Glutamatergic neuron (in vitro differentiated cells): ENCODE measurements at regions not wholly inside any gene's neighbourhood (a gene's known extent, or its start where the extent isn't known, plus 50 kb on each side); places are given as distances from the start of the nearest gene placed in this dataset.

ENCODE experiments used
- DNase-seq: peaks from one replicate; pipeline ENCODE4 v3.0.0; 2022
- H3K27ac Mint-ChIP-seq: one replicate; pipeline ENCODE4 v1.8.0; 2020; ENCODE audit warnings: mild to moderate bottlenecking, mixed read lengths, inconsistent platforms; ENCODE audit not compliant: unreplicated experiment
- H3K27me3 Mint-ChIP-seq: one replicate; pipeline ENCODE4 v1.8.0; 2020; ENCODE audit warnings: mild to moderate bottlenecking, moderate library complexity, mixed read lengths, inconsistent platforms; ENCODE audit not compliant: unreplicated experiment
- H3K36me3 Mint-ChIP-seq: one replicate; pipeline ENCODE4 v1.8.0; 2020; ENCODE audit warnings: mild to moderate bottlenecking, mixed read lengths, inconsistent platforms; ENCODE audit not compliant: unreplicated experiment
- H3K4me1 Mint-ChIP-seq: one replicate; pipeline ENCODE4 v1.8.0; 2020; ENCODE audit warnings: mild to moderate bottlenecking, low read depth, mixed read lengths, inconsistent platforms; ENCODE audit not compliant: unreplicated experiment
- H3K4me3 Mint-ChIP-seq: one replicate; pipeline ENCODE4 v1.8.0; 2020; ENCODE audit warnings: mild to moderate bottlenecking, mixed read lengths, inconsistent platforms; ENCODE audit not compliant: unreplicated experiment
- H3K9me3 Mint-ChIP-seq: one replicate; pipeline ENCODE4 v1.8.0; 2020; ENCODE audit warnings: mild to moderate bottlenecking, moderate library complexity, mixed read lengths, inconsistent platforms; ENCODE audit not compliant: unreplicated experiment
- TF ChIP-seq, protein P1 (sequence below): fragments of 200-600 bp; sonication (generic); IDR thresholded peaks from one replicate; pipeline ENCODE4 v1.5.0; 2021; ENCODE audit not compliant: partially characterized antibody, unreplicated experiment

DNA sequence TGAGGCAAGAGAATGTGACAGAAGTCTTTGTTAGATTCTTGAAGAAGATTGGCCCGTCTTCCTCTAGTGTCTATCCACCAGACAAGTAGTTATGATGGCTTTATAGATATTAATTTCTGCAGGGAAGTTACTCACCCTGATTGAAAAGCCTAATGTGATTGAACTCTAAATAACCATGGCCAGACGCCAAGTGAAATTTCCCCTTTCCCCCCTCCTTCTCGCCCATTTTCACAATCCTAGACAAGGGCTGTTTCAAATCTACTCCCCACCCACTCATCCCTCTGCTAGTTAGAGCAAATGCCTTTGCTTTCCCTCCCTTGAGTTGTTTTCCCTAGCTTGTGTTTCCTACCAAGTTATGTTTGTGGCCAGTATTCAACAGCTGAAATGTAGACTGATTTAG is 182.5 kb downstream of the TMEM167A start:
- Mint-ChIP-seq H3K27me3 (peaks cover 6% of the 10 kb centered on the region), H3K36me3 (peaks cover 5% of the 10 kb centered on the region), H3K4me3 (no peak overlapping the region), H3K27ac (no peak overlapping the region), H3K9me3 (no peaks in the 10 kb centered on the region), H3K4me1 (no peaks in the 10 kb centered on the region)
- DNase-seq, result no peak
- TF ChIP-seq, protein P1, sequence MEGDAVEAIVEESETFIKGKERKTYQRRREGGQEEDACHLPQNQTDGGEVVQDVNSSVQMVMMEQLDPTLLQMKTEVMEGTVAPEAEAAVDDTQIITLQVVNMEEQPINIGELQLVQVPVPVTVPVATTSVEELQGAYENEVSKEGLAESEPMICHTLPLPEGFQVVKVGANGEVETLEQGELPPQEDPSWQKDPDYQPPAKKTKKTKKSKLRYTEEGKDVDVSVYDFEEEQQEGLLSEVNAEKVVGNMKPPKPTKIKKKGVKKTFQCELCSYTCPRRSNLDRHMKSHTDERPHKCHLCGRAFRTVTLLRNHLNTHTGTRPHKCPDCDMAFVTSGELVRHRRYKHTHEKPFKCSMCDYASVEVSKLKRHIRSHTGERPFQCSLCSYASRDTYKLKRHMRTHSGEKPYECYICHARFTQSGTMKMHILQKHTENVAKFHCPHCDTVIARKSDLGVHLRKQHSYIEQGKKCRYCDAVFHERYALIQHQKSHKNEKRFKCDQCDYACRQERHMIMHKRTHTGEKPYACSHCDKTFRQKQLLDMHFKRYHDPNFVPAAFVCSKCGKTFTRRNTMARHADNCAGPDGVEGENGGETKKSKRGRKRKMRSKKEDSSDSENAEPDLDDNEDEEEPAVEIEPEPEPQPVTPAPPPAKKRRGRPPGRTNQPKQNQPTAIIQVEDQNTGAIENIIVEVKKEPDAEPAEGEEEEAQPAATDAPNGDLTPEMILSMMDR, result no peak

DNA sequence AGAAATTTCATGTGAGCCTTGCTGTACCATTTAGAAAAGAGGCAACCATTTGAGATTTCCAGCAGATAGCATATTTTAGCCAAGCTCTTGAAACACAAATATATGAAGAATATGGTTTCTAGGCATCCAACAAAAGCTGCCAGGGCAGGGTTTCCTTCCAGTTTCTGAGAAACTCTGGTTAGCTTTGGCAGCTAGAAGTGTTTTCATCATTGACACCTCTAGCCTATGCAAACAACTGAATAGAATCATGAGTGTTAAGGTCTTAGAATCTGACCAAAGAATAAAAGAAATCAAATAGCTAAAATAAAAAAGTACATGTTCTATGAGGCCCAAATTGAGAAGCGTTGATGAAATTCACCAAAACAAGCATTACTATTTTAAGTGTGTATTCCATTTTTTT is 188.1 kb downstream of the TMEM167A start:
- H3K27ac Mint-ChIP-seq, result no peak overlapping the region
- H3K9me3 Mint-ChIP-seq, result no peaks in the 10 kb centered on the region
- no peaks in the 10 kb centered on the region for H3K36me3 Mint-ChIP-seq
- TF ChIP-seq, protein P1, result no peak
- H3K27me3 Mint-ChIP-seq, result no peaks in the 10 kb centered on the region
- H3K4me1 Mint-ChIP-seq, result peaks cover under 1% of the 10 kb centered on the region
- DNase-seq, result no peak
- H3K4me3 Mint-ChIP-seq, result no peak overlapping the region

DNA sequence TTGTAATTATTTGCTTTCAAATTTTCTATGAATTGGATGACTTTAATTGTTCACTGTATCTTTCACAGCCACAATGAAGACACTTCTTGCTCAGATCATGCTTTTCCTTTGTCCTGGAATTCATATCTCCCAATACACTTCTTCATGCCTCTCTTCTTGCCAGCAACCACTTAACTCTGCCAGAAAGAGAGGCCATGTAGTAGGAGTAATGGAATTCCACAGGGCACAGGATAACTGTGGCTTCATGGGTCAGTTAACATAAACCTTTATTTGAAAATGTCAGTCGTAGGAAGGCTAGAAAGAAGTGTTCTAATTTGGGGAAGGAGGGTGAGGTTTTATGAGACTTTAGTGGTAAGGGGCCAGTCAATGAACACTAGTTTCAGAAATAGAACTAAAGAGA is 190.3 kb downstream of the TMEM167A start:
- H3K27ac Mint-ChIP-seq, result no peak overlapping the region
- H3K27me3 Mint-ChIP-seq, result no peaks in the 10 kb centered on the region
- H3K4me3 Mint-ChIP-seq, result no peak overlapping the region
- H3K36me3 Mint-ChIP-seq, result no peaks in the 10 kb centered on the region
- DNase-seq, result no peak
- H3K4me1 Mint-ChIP-seq, result peaks cover 5% of the 10 kb centered on the region
- no peaks in the 10 kb centered on the region for H3K9me3 Mint-ChIP-seq
- TF ChIP-seq, protein P1, result no peak

DNA sequence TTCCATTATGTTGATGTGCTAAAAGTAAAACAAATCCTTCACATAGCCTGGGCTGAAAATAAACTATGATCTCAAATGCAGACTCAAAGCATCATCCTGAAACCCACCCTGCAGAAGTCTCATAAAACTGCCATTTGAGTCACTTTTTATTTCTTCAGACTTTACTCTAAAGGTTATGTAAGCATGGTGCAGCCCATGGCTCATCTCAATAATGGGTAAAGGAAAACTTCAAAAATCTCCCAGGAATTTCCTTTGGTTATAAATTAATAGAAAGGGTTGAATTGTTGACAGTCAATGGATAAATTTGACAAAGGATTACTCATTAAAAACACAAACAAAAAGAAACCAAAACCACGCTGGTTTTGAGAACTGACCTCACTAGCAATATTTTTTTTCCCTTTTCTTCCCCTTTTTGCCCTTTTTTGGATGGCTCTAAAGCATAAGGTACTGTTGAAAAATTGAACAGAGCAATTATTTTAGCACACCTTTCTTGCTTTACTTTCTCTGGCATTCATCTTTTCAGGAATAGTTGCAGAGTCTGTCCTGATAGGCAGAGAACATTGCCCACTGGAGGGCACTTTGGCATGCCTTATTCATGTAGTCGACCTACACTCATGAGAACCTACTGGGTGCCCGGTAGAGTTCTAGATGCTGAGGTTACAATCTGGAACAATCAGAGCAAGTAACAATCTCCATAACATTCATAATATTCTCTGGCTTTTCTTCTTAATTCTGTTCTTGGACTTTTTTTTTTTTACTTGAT is 191.4 kb downstream of the TMEM167A start:
- H3K4me1 Mint-ChIP-seq, result peaks cover 5% of the 10 kb centered on the region
- no peaks in the 10 kb centered on the region for H3K9me3 Mint-ChIP-seq
- DNase-seq, result no peak
- no peak overlapping the region for H3K4me3 Mint-ChIP-seq
- no peaks in the 10 kb centered on the region for H3K36me3 Mint-ChIP-seq
- TF ChIP-seq, protein P1, result no peak
- H3K27ac Mint-ChIP-seq, result no peak overlapping the region
- H3K27me3 Mint-ChIP-seq, result no peaks in the 10 kb centered on the region

DNA sequence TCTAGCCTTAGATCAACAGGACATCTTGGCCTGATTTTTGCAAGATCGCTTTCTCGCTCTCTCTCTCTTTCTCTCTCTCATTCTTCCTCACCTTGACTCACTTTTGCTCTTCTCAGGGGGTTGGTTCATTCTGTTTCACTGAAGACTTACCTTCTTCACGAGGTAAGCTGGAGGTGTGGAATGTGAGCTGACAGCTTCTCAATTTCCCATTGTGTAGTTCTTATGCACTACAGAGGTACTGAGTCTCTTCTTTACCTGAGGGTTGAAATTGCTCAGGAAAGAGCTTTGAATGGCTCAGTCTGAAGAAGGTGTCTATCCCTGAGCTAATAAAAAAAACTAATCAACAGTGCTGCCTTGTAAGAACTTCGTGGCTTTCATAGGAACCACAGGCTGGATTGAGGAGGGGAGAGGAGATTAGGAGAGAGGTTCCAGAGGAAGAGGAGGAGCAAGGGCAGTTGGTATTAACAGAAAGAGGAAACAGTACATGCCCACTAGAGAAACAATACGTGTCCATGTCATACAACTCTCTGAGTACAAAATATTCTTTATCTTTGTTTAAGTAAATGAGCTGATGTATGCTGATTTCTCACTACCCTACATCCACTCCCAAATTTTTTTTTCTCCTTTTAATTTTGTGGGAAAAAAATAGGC is 192.2 kb downstream of the TMEM167A start:
- Mint-ChIP-seq H3K27ac (no peak overlapping the region), H3K27me3 (no peaks in the 10 kb centered on the region), H3K4me3 (no peak overlapping the region), H3K36me3 (peaks cover 7% of the 10 kb centered on the region), H3K4me1 (peaks cover 5% of the 10 kb centered on the region), H3K9me3 (peaks cover 2% of the 10 kb centered on the region)
- TF ChIP-seq, protein P1, result no peak
- no peak for DNase-seq
